Breast epithelium (tissue), 4 donors: ENCODE measurements at regions not wholly inside any gene's neighbourhood (a gene's known extent, or its start where the extent isn't known, plus 50 kb on each side); places are given as distances from the start of the nearest gene placed in this dataset.

Source experiments
- DNase-seq, 2 donors: peaks; one replicate each; pipeline ENCODE4 v3.0.0-alpha.2; 2019; ENCODE audit warnings: low spot score in 2 of 2
- H3K27ac ChIP-seq, 2 donors: fragments of 200-600 bp; sonication (generic) in 1 of 2; one replicate each; pipeline ENCODE4 v1.5.1; 2016 to 2019; ENCODE audit warnings: mild to moderate bottlenecking in 1 of 2
- H3K27me3 ChIP-seq, 2 donors: fragments of 200-600 bp; sonication (generic) in 1 of 2; one replicate each; pipeline versions ENCODE4 v1.5.1 to v1.6.0; 2017 to 2019; ENCODE audit warnings: control low read depth in 1 of 2, mild to moderate bottlenecking in 1 of 2
- H3K36me3 ChIP-seq: fragments of 200-600 bp; one replicate; pipeline ENCODE4 v1.5.1; 2019
- H3K4me1 ChIP-seq, 2 donors: fragments of 200-600 bp; sonication (generic); one replicate each; pipeline ENCODE4 v1.5.1; 2016 to 2019; ENCODE audit warnings: control low read depth in 1 of 2
- H3K4me3 ChIP-seq, 3 donors: fragments of 200-600 bp; sonication (generic); 1 replicate in 2 of 3; 2 replicates in 1 of 3; pipeline ENCODE4 v1.5.1; 2016 to 2019; ENCODE audit warnings: mild to moderate bottlenecking in 3 of 3, moderate library complexity in 2 of 3
- H3K9me3 ChIP-seq, 2 donors: fragments of 200-600 bp; sonication (generic) in 1 of 2; one replicate each; pipeline ENCODE4 v1.5.1; 2016 to 2019; ENCODE audit warnings: control low read depth in 1 of 2
- CTCF ChIP-seq, 3 donors: fragments of 450-650 bp; IDR thresholded peaks; one replicate each; pipeline ENCODE4 v1.5.1; 2016 to 2017; ENCODE audit warnings: antibody characterized with exemption in 3 of 3, mild to moderate bottlenecking in 3 of 3, moderate library complexity in 3 of 3
- POLR2A ChIP-seq: fragments of 450-650 bp; IDR thresholded peaks from one replicate; pipeline ENCODE4 v1.6.1; 2016; ENCODE audit warnings: antibody characterized with exemption, mild to moderate bottlenecking, moderate library complexity
- POLR2AphosphoS5 ChIP-seq, 3 donors: sonication (generic); formaldehyde crosslinking; IDR thresholded peaks; one replicate each; pipeline ENCODE4 v1.6.1; 2017; ENCODE audit warnings: antibody characterized with exemption in 3 of 3
- intact Hi-C: fragments of 100-400 bp; cut with DNase I; formaldehyde crosslinking; loops from one replicate; pipeline ENCODE4 v1.15.1; 2023; ENCODE audit warnings: low total_unique reads

GRCh38 chr22:34017205-34017604 lies 96.9 kb upstream of the LARGE1 start:
- H3K4me1 ChIP-seq, result no peaks in the 10 kb centered on the region
- intact Hi-C loops, result no loop called here
- H3K36me3 ChIP-seq, result no peaks in the 10 kb centered on the region
- no peak overlapping the region for H3K4me3 ChIP-seq
- peaks cover 3 to 35% of the 10 kb centered on the region in 2 donors for H3K9me3 ChIP-seq
- TF ChIP-seq CTCF (IDR thresholded peaks at IDR 0.05) (no peak), POLR2A (no peak), POLR2AphosphoS5 (IDR thresholded peaks at IDR 0.05) (no peak)
- H3K27ac ChIP-seq, result no peak overlapping the region
- DNase-seq, result no peak
- no peaks in the 10 kb centered on the region for H3K27me3 ChIP-seq

- no peak overlapping the region for H3K4me3 ChIP-seq
- no peaks in the 10 kb centered on the region for H3K27me3 ChIP-seq
- intact Hi-C loops, result no loop called here
- TF ChIP-seq POLR2A, result no peak
- TF ChIP-seq CTCF (IDR thresholded peaks at IDR 0.05), result no peak
- no peak for TF ChIP-seq POLR2AphosphoS5 (IDR thresholded peaks at IDR 0.05)
- no peak for DNase-seq
- H3K9me3 ChIP-seq, result peaks cover 3 to 20% of the 10 kb centered on the region in 2 donors
- no peak overlapping the region for H3K27ac ChIP-seq
- H3K4me1 ChIP-seq, result no peaks in the 10 kb centered on the region
- H3K36me3 ChIP-seq, result no peaks in the 10 kb centered on the region
These were observed 99.0 kb upstream of the LARGE1 start for GRCh38 chr22:34019190-34019845.

- Histone ChIP-seq H3K27me3 (peaks cover 0 to 3% of the 10 kb centered on the region in 2 donors), H3K9me3 (peaks cover 0 to 8% of the 10 kb centered on the region in 2 donors), H3K4me3 (no peak overlapping the region), H3K4me1 (no peaks in the 10 kb centered on the region), H3K27ac (no peak overlapping the region), H3K36me3 (no peaks in the 10 kb centered on the region)
- no peak for DNase-seq
- intact Hi-C loops, result no loop called here
- TF ChIP-seq POLR2A (no peak), POLR2AphosphoS5 (IDR thresholded peaks at IDR 0.05) (no peak), CTCF (IDR thresholded peaks at IDR 0.05) (no peak)
These were observed 114.9 kb upstream of the LARGE1 start for GRCh38 chr22:34035209-34035608.

GRCh38 chr22:34036931-34037330 lies 116.7 kb upstream of the LARGE1 start:
- DNase-seq, result no peak
- Histone ChIP-seq H3K27me3 (peaks cover 0 to 3% of the 10 kb centered on the region in 2 donors), H3K27ac (no peak overlapping the region), H3K4me3 (no peak overlapping the region), H3K4me1 (no peaks in the 10 kb centered on the region), H3K36me3 (no peaks in the 10 kb centered on the region), H3K9me3 (no peaks in the 10 kb centered on the region)
- intact Hi-C loops, result no loop called here
- no peak for TF ChIP-seq POLR2AphosphoS5 (IDR thresholded peaks at IDR 0.05)
- TF ChIP-seq POLR2A, result no peak
- no peak for TF ChIP-seq CTCF (IDR thresholded peaks at IDR 0.05)

GRCh38 chr22:34038801-34039555 lies 118.7 kb upstream of the LARGE1 start:
- Histone ChIP-seq H3K27me3 (peaks cover 0 to 3% of the 10 kb centered on the region in 2 donors), H3K9me3 (no peaks in the 10 kb centered on the region), H3K36me3 (no peaks in the 10 kb centered on the region), H3K4me1 (no peaks in the 10 kb centered on the region), H3K4me3 (no peak overlapping the region), H3K27ac (no peak overlapping the region)
- no peak for DNase-seq
- intact Hi-C loops, result no loop called here
- no peak for TF ChIP-seq POLR2AphosphoS5 (IDR thresholded peaks at IDR 0.05)
- no peak for TF ChIP-seq POLR2A
- no peak for TF ChIP-seq CTCF (IDR thresholded peaks at IDR 0.05)
